ENCODE measurements at regions not wholly inside any gene's neighbourhood (a gene's known extent, or its start where the extent isn't known, plus 50 kb on each side); places are given as distances from the start of the nearest gene placed in this dataset.

- no peak for DNase-seq (ENCODE audit: low spot score)
Measured at GRCh38 chr4:25580633-25581467, 74.8 kb upstream of the SLC34A2 start.

GRCh38 chr4:25585901-25586523 lies 69.6 kb upstream of the SLC34A2 start:
- no peak for DNase-seq (ENCODE audit: low spot score)

- no peak for DNase-seq (ENCODE audit: low spot score)
Measured at GRCh38 chr4:25588206-25588605, 67.4 kb upstream of the SLC34A2 start.

DNA sequence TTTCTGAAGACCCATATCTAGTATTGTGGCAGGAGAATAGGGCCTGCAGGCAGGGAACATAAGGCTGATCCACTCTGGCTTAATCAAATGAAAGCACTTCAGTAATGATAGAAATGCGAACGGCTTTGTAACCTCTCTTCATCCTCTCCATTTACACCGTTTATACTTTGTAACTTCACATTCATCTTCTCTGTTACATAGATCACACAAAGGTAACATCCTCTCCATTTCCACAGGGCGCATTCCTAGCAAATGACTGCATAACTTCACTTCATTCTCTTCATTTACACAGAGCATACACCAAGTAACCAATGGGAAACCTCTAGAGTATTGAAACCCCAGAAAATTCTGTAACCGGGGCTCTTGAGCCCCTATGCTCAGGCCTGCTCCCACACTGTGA lies 65.5 kb upstream of the SLC34A2 start:
- DNase-seq (ENCODE audit: low spot score), result no peak

DNA sequence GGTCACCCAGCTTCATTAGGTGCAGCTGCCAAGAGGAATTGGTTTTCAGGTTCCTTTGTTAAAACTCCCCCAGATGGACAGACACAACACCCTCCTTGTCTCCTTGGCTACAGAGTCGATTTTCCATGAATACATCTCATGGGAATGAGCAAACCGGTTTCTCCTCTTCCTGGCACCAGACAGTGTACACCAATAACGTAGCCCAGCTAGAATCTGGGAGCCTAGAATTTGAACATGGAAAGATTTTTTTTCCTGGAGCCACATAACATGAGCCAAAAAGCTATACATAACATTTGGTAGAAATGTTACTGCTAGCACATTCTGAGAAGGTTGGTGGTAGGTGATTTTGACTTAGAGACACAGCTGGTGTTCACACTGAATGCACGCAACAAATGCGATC lies 62.9 kb upstream of the SLC34A2 start:
- DNase-seq (ENCODE audit: low spot score), result no peak
